Activated T-helper 1 cell treated with Interleukin-2 at 50 U/mL for 16 hours (primary cell): ENCODE measurements at regions not wholly inside any gene's neighbourhood (a gene's known extent, or its start where the extent isn't known, plus 50 kb on each side); places are given as distances from the start of the nearest gene placed in this dataset.
"Not testable (repeated sequence)": the region's sequence is repeated elsewhere in the genome, so short reads cannot be mapped to it uniquely, and the experiment has no call there.

Experiments used
- DNase-seq: peaks from one replicate; pipeline ENCODE4 v3.0.0-alpha.2; 2020; ENCODE audit warnings: low read depth

- no peak for DNase-seq
These were observed 151.3 kb upstream of the BEND6 start for GRCh38 chr6:56803594-56803993.

DNA sequence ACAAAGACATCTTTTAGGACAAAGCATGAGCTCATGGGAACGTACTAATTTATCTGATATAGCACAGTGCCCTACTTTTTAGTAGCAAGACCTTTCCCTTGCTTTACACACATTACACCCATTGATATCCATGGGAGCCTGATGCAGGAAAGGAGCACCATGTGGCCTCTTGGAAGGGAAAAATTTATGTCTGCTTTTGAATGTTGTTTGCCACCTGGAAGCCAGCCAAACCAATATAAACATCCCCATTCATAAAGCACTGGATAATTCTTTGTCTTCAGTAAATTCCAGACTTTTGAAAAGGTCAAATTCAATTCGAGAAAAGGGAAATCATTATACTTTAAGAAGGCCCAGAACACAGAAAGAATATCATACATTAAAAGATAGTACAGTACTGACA lies 152.3 kb upstream of the BEND6 start:
- no peak for DNase-seq

DNA sequence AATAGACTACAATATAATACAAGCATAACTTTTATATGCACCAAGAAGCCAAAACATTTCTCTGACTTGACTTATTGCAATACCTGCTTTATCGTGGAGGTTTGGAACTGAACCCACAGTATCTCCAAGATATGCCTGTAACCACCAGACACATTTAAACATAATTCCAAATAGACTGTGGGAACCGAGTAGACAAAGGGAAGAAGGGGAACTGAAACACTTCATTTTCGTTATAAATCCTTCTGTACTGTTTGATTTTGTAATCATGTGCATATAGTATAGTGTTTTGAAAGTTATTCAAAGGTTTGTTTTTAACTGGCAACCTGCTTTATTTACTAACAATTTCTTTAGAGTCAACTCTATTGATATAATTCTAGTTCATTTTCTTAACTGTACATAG lies 154.9 kb upstream of the BEND6 start:
- DNase-seq: no peak

DNA sequence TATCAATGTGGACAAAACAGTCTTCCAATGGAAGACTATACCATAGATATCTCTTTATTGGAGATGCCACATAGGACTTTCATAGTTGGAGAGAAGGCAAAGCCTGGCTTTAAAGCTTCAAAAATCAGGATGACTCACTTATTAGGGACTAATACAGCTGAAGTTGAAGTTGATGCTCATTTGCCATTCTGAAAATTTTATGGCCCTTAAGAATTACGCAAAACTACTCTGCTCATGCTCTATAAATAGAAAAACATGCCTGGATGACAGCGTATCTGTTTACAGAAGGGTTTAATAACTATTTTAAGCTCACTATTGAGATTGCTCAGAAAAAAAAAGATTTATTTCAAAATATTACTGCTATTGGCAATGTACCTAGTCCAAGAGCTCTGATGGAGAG lies 155.5 kb upstream of the DST start:
- no peak for DNase-seq

DNA sequence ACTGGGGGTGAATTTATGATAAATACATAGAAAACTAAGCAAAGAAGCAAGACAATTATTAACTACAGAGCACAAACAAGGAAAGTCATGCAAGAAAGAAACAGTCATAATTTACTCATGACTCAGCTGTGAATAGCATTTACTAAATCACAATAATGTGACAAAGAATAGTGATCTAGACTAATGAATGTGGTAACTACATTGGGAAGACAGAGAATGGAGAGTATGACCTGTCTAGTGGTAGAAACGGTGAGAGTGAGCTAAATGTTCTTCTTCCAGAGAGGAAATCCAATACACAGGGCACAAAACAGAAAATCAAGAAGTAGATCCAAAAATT lies 153.5 kb upstream of the DST start:
- no peak for DNase-seq

DNA sequence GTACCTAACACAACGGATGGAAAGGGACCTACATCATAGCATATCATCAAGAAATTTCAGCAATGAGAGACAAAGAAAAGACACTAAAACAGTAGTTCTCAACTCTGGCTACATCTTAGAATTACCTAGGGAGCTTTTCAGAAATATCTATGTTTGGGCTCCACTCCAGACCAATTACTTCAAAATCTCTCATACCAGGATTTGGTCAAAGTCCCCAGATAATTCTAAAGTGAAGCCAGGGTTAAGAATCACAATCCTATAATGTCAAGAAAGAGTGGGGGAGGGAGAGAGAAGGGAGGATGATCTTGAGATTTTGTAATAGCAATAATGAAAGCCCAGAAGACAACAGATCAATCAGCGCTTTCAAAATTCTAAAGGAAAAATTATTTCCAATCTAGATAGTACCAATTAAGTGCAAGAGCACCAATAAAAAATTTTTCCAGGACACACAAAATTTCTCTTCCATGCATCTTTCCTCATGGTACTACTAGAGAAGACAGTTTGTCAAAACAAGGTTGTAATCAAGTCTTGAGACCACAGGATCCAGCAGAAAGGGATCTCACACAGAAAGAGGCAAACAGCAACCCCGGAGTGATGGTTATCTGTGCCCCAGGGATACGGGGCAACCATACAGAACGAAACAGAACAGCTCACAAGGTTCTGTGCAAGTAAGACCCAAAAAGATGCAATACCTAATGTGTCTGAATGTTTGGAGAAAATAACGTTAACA lies 152.9 kb upstream of the DST start:
- DNase-seq: no peak

DNA sequence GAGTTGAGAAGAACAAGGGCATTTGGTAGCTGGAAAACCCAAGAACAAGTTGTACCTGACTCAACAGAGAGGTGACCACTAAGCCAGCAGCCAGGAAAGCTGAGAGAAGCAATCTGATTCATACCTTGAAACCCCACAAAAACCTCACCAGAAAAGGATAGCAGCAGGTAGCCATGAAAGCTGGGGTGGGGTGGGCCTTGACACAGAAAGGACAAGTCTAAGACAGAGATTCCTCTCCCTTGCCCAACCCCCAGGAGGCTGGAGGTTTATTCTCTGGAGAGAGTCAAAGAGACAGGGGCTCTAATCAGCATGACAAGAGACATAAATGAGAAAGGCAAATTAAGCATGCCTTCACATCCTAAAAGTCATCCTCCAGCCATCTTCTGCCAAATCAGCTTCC lies 151.7 kb upstream of the DST start:
- no peak for DNase-seq

- no peak for DNase-seq
These were observed 151.2 kb upstream of the DST start for GRCh38 chr6:56793938-56794337.

DNA sequence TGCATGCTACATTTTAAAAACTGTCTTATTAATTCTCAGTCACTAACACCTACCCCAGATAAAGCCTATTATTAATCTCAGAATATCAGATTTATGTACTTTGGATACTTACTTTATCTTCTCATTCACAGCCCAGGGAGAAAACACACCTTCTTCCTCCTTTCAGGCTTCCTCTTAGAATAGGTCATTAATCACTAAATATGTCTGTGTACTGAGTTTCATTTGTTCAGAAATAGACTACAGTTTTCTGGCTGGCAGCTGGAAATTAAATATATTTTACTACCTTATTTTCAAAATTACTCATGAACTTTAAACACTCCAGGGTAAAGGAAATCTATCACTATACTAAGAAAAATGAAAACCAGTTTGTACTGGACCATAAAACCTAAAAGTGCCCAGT lies 147.7 kb upstream of the DST start:
- DNase-seq: no peak

- no peak for DNase-seq
These were observed 147.2 kb upstream of the DST start for GRCh38 chr6:56789879-56790278.

DNA sequence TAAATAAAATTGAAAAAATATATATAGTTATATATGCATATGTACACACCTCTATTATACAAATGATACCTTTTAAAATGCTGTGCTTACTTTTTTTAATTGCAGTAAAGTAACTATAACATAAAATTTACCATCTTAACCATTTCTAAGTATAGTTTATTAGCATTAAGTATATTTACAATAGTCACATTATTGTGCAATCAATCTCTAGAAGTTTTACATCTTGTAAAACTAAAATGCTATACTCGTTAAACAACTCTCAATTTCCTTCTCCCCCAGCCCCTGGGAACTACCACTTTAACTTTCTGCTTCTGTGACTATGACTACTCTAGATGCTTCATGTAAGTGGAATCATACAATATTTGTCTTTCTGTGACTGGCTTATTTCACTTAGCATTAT lies 146.7 kb upstream of the DST start:
- no peak for DNase-seq

DNA sequence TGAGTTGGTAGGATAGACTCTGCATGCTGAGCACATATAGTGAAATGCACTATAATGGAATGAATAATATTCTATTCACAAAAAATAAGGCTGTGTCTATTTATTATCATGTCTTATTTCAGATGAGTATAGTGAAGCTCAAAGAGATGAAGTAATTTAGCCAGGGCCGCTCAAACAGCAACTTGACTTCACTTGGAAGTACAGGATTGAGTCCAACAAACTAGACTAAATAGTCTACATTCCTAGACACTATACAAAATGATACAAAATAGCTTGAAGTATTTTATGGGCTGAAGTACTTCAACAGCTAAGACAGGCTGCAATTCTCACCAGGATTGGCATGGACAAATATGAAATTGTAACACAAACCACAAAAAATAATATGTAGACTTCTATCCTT lies 144.5 kb upstream of the DST start:
- no peak for DNase-seq

GRCh38 chr6:56786256-56786655 lies 143.6 kb upstream of the DST start:
- DNase-seq: no peak

DNA sequence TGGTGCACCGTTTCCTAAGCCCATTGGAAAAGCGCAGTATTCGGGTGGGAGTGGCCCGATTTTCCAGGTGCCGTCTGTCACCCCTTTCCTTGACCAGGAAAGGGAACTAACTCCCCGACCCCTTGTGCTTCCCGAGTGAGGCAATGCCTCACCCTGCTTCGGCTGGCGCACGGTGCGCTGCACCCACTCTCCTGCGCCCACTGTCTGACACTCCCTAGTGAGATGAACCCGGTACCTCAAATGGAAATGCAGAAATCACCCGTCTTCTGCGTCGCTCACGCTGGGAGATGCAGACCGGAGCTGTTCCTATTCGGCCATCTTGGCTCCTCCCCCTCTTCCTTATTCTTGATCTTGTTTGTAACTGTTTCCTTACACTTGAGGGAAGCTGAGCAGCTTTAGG lies 142.8 kb upstream of the DST start:
- not testable (repeated sequence) for DNase-seq

DNA sequence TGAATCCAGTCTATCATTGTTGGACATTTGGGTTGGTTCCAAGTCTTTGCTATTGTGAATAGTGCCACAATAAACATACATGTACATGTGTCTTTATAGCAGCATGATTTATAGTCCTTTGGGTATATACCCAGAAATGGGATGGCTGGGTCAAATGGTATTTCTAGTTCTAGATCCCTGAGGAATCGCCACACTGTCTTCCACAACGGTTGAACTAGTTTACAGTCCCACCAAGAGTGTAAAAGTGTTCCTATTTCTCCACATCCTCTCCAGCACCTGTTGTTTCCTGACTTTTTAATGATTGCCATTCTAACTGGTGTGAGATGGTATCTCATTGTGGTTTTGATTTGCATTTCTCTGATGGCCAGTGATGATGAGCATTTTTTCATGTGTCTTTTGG lies 137.4 kb upstream of the DST start:
- DNase-seq: not testable (repeated sequence)

- not testable (repeated sequence) for DNase-seq
These were observed 135.8 kb upstream of the DST start for GRCh38 chr6:56778503-56778902.

DNA sequence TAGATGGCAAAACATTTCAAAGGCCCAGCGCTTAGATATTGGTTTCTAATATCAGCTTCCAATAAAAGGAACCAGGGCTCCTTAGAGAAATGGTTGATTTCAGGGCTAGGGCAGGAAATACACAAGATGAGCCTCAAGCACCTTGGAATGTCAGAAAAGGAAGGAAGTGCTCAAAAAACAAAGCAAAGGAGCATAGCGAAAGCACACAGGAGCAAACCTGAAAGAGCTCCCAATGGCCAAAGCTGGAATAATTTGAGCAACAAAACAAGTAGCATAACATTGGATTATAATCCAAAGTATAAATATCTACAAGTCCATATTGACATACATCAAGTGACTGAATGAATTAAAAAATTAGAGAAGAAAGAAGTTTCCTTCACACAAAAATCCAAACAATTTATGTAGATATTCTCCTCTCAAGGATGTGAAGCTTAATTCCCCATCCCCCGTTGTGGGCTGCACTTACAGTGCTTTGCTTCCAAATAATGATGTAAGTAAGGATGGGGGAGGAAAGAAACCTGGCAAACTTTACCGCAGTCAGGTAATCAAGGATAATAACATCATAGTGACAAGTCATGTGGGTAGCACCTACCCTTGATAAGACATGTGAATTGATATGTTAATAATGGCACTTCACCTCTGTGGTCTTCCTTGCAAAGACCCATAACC lies 132.9 kb upstream of the DST start:
- no peak for DNase-seq

GRCh38 chr6:56772737-56773184 lies 130.1 kb upstream of the DST start:
- DNase-seq: no peak

DNA sequence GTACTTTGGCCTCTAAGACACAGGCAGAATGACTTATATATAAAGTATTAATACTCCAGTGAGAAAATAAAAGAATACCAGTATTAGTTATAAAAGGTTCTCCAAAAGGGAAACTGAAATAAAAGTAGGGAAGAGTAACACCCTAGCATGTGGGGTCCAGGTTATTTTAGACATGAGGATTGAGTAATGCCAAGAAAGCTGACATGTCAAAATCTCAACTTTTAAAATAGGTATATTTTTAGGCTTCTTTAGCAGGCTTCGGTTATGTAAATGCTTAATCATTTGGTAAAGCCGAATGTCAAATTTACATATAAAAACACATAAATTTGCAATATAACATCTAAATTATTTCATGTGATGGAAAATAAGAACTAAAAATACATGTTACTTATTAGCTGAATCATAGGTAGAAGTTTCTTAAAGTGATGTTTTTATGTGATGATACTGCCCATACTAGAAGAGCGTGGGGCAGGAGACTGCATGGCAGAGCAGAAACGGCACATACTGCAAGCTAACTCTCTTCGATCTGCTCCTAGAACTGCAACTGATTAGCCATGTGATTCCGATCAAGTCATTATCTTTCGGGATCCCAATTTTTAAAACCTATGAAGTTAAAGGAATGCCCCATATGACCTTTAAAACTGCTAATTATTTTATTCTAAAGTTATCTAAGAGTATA lies 129.4 kb upstream of the DST start:
- DNase-seq: no peak

DNA sequence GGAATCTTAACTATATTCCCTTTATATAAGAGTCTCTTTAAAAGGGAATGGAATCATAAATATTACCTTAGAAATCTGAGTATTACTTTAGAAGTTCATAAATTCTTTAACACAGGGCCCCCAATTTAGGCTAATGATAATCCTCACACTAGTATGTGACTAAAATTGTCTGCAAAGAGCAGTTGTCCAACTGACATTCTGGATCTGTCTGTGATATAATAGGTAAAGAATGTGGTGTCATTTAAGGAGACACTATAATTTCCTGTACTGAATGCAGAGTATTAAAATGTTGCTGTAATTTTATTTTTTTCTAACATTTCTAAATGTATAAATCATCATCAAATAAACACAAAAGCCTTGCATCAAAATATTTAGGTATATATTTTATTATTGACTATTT lies 128.5 kb upstream of the DST start:
- DNase-seq: no peak

GRCh38 chr6:56770011-56770520 lies 127.4 kb upstream of the DST start:
- no peak for DNase-seq

- no peak for DNase-seq
These were observed 125.3 kb upstream of the DST start for GRCh38 chr6:56767892-56768531.

GRCh38 chr6:56767435-56767834 lies 124.7 kb upstream of the DST start:
- DNase-seq: no peak
